GM12878 (cell line): ENCODE measurements at regions not wholly inside any gene's neighbourhood (a gene's known extent, or its start where the extent isn't known, plus 50 kb on each side); places are given as distances from the start of the nearest gene placed in this dataset.

Source experiments
- EP300 ChIP-seq, 2 experiments: fragments of 150-350 bp in 1 of 2; IDR thresholded peaks; 2 replicates each; pipeline ENCODE4 v1.6.1; 2011 to 2012; ENCODE audit warnings: low read depth in 2 of 2, low read length in 2 of 2, borderline replicate concordance in 1 of 2, improper control_type of control experiment in 1 of 2, inconsistent platforms in 1 of 2; ENCODE audit not compliant: control insufficient read depth in 1 of 2
- REST ChIP-seq: IDR thresholded peaks from 2 replicates; pipeline ENCODE4 v1.6.1; 2012; ENCODE audit warnings: mild to moderate bottlenecking, low read depth, low read length
- YY1 ChIP-seq: IDR thresholded peaks from 2 replicates; pipeline ENCODE4 v1.6.1; 2011; ENCODE audit warnings: low read depth, mild to moderate bottlenecking, low read length

- TF ChIP-seq EP300 (IDR thresholded peaks at IDR 0.05; ENCODE audit: borderline replicate concordance in 1 of 2, control insufficient read depth in 1 of 2, low read depth in 2 of 2, low read length in 2 of 2) (no peak), YY1 (no peak), REST (no peak)
Observed at GRCh38 chr3:72448375-72448823, 399.8 kb downstream of the SHQ1 start.
